ENCODE measurements at regions not wholly inside any gene's neighbourhood (a gene's known extent, or its start where the extent isn't known, plus 50 kb on each side); places are given as distances from the start of the nearest gene placed in this dataset.
A peak's percentile ranks its signal among the peaks of the same experiment; 100 is the strongest.
"Not testable (repeated sequence)": the region's sequence is repeated elsewhere in the genome, so short reads cannot be mapped to it uniquely, and the experiment has no call there.

- DNase-seq (no peak), ATAC-seq (no peak), FAIRE-seq (no peak)
- Histone ChIP-seq H3K36me3 (no peaks in the 10 kb centered on the region), H3K9me3 (no peaks in the 10 kb centered on the region), H3K4me3 (no peak overlapping the region), H3K4me1 (no peaks in the 10 kb centered on the region), H3K27ac (no peak overlapping the region), H3K27me3 (no peaks in the 10 kb centered on the region)
- intact Hi-C loops (cut with DNase I), result no loop called here
- no peak for TF ChIP-seq CTCF (IDR thresholded peaks at IDR 0.05)
Observed at GRCh38 chr2:189238903-189239302, 59.3 kb upstream of the COL5A2 start.

- H3K9me3 ChIP-seq; H3K4me3 ChIP-seq; DNase-seq; ATAC-seq; H3K4me1 ChIP-seq; H3K27ac ChIP-seq; FAIRE-seq; H3K36me3 ChIP-seq; intact Hi-C loops (cut with DNase I); H3K27me3 ChIP-seq: not testable (repeated sequence)
- WGBS, 2 donors, result 89 to 96% methylated on average over 1 of the region's 1 CpG
Observed at GRCh38 chr2:189243843-189244242, 64.3 kb upstream of the COL5A2 start.

GRCh38 chr2:189247276-189247675 is 67.7 kb upstream of the COL5A2 start:
- WGBS, 2 donors, result 94% methylated on average over 1 of the region's 1 CpG
- FAIRE-seq (no peak), DNase-seq (no peak), ATAC-seq (no peak)
- Histone ChIP-seq H3K27me3 (no peaks in the 10 kb centered on the region), H3K4me3 (no peak overlapping the region), H3K27ac (no peak overlapping the region), H3K9me3 (no peaks in the 10 kb centered on the region), H3K36me3 (no peaks in the 10 kb centered on the region), H3K4me1 (no peaks in the 10 kb centered on the region)
- intact Hi-C loops (cut with DNase I), result no loop called here
- no peak for TF ChIP-seq CTCF (IDR thresholded peaks at IDR 0.05)

GRCh38 chr2:189248141-189248540 is 68.6 kb upstream of the COL5A2 start:
- WGBS, 2 donors, result 32 to 51% methylated on average over 1 of the region's 1 CpG
- no peak for TF ChIP-seq CTCF (IDR thresholded peaks at IDR 0.05)
- H3K4me1 ChIP-seq, result no peaks in the 10 kb centered on the region
- intact Hi-C loops (cut with DNase I), result no loop called here
- no peaks in the 10 kb centered on the region for H3K36me3 ChIP-seq
- H3K27ac ChIP-seq, result no peak overlapping the region
- H3K9me3 ChIP-seq, result no peaks in the 10 kb centered on the region
- FAIRE-seq, result peak; percentile 70
- H3K4me3 ChIP-seq, result no peak overlapping the region
- ATAC-seq, result no peak
- no peak for DNase-seq
- H3K27me3 ChIP-seq, result no peaks in the 10 kb centered on the region

- no peak for TF ChIP-seq CTCF (IDR thresholded peaks at IDR 0.05)
- no peak for DNase-seq
- Histone ChIP-seq H3K9me3 (no peaks in the 10 kb centered on the region), H3K27me3 (no peaks in the 10 kb centered on the region), H3K27ac (no peak overlapping the region), H3K36me3 (no peaks in the 10 kb centered on the region), H3K4me1 (no peaks in the 10 kb centered on the region), H3K4me3 (no peak overlapping the region)
- no peak for ATAC-seq
- peak; percentile 26 for FAIRE-seq
- intact Hi-C loops (cut with DNase I), result no loop called here
Observed at GRCh38 chr2:189249171-189249570, 69.6 kb upstream of the COL5A2 start.

- WGBS, 2 donors, result 64 to 73% methylated on average over 5 of the region's 5 CpGs
- DNase-seq (no peak), FAIRE-seq (no peak), ATAC-seq (peak in 3 of 4 donors; percentile 48 to 64 (median 63))
- no peaks in the 10 kb centered on the region for H3K27me3 ChIP-seq
- no peaks in the 10 kb centered on the region for H3K36me3 ChIP-seq
- H3K27ac ChIP-seq, result no peak overlapping the region
- H3K9me3 ChIP-seq, result no peaks in the 10 kb centered on the region
- no peaks in the 10 kb centered on the region for H3K4me1 ChIP-seq
- intact Hi-C loops (cut with DNase I), result no loop called here
- no peak for TF ChIP-seq CTCF (IDR thresholded peaks at IDR 0.05)
- H3K4me3 ChIP-seq, result no peak overlapping the region
Observed at GRCh38 chr2:189249901-189250300, 70.3 kb upstream of the COL5A2 start.

All from pancreas (tissue), 10 donors.